ENCODE measurements at regions not wholly inside any gene's neighbourhood (a gene's known extent, or its start where the extent isn't known, plus 50 kb on each side); places are given as distances from the start of the nearest gene placed in this dataset.

DNA sequence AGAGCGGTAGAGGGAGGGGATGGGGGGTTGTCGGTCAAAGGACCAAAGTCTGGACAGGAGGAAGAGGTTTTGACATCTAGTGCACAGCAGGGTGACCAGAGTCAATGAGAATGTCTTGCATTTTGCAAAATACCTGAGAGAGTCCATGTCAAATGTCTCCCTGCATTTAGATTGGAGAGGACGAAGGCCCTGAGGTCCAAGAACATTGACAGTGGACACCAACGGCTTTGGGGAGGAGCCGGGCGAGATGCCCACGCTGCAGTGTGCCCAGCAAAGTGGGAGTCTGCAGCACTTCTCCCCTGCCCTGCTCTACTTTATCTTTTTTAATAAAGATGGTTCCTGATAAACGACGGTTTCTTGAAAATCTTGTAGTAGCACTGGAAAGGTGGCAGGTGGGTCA is 67.4 kb upstream of the TAMM41 start:
- no peak for TF ChIP-seq CTCF (IDR thresholded peaks at IDR 0.05)
- TF ChIP-seq POLR2A (IDR thresholded peaks at IDR 0.05), result no peak
